HG03442 (cell line): ENCODE measurements at regions not wholly inside any gene's neighbourhood (a gene's known extent, or its start where the extent isn't known, plus 50 kb on each side); places are given as distances from the start of the nearest gene placed in this dataset.

Source experiments
- ATAC-seq: cut with Tn5 transposase; IDR thresholded peaks from one replicate; pipeline ENCODE4 v1.9.1; 2021; ENCODE audit warnings: mild to moderate bottlenecking, moderate library complexity; ENCODE audit not compliant: unreplicated experiment

GRCh38 chr1:184302346-184302745 is 84.5 kb upstream of the C1orf21 start:
- no peak for ATAC-seq

- ATAC-seq: no peak
Observed at GRCh38 chr1:184310157-184310819, 76.5 kb upstream of the C1orf21 start.

- ATAC-seq: no peak
Observed at GRCh38 chr1:184311580-184311979, 75.2 kb upstream of the C1orf21 start.

GRCh38 chr1:184315254-184315653 is 71.6 kb upstream of the C1orf21 start:
- ATAC-seq: no peak

- no peak for ATAC-seq
Observed at GRCh38 chr1:184319879-184320278, 67.0 kb upstream of the C1orf21 start.

- no peak for ATAC-seq
Observed at GRCh38 chr1:184322253-184322652, 64.6 kb upstream of the C1orf21 start.

- ATAC-seq: no peak
Observed at GRCh38 chr1:184324972-184325371, 61.9 kb upstream of the C1orf21 start.

- no peak for ATAC-seq
Observed at GRCh38 chr1:184326278-184326677, 60.6 kb upstream of the C1orf21 start.

GRCh38 chr1:184329245-184329953 is 57.4 kb upstream of the C1orf21 start:
- no peak for ATAC-seq

GRCh38 chr1:184329962-184330868 is 56.6 kb upstream of the C1orf21 start:
- no peak for ATAC-seq

GRCh38 chr1:184330875-184331274 is 56.0 kb upstream of the C1orf21 start:
- ATAC-seq: no peak
